HG02870 (cell line): ENCODE measurements at regions not wholly inside any gene's neighbourhood (a gene's known extent, or its start where the extent isn't known, plus 50 kb on each side); places are given as distances from the start of the nearest gene placed in this dataset.
"Not testable (repeated sequence)": the region's sequence is repeated elsewhere in the genome, so short reads cannot be mapped to it uniquely, and the experiment has no call there.

ENCODE experiments used
- ATAC-seq: cut with Tn5 transposase; IDR thresholded peaks from one replicate; pipeline ENCODE4 v1.9.1; 2021; ENCODE audit warnings: mild to moderate bottlenecking, moderate library complexity; ENCODE audit not compliant: unreplicated experiment

DNA sequence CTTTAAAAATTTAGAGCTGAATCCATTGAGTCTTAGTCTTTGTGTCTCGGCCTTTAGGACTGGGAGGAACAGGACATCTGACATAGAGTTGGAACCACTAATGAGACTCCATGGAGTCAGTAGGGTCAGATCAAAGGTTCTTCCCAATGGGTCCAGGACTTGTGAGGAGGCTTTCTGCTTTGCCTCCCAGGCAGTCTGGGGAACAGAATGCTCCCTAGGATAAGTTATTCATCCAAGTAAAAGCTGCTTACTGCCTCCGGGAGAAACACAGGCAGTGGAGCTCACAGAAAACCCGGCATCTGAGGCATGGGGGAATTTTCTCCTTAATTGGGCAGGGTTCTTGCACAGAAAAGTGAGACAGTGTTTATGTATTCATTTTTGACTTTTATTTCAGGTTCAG lies 216.4 kb downstream of the SEC23IP start:
- no peak for ATAC-seq

- ATAC-seq, result not testable (repeated sequence)
These were observed 217.2 kb downstream of the SEC23IP start for GRCh38 chr10:120109725-120110124.

DNA sequence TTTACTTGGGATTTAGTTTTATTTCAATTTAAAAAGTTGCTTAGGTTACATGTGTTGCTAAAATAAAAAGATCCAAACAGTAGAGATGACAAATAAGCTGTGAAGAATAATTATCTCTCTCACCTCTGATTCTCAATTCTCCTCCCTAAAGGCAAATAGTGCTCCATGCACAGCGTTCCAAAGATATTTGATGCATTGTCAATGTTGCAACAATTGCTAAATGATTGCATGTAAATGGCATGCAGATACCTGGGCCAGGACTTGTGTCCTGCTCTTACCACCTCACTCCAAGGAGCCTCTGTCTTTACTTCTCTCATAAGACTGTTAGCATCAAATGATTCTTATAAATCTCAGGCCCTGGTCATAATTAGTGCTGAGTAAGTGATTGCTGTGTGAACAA lies 217.7 kb downstream of the SEC23IP start:
- no peak for ATAC-seq

GRCh38 chr10:120111628-120112027 lies 219.1 kb downstream of the SEC23IP start:
- no peak for ATAC-seq

- ATAC-seq, result no peak
These were observed 220.3 kb downstream of the SEC23IP start for GRCh38 chr10:120112809-120113208.

DNA sequence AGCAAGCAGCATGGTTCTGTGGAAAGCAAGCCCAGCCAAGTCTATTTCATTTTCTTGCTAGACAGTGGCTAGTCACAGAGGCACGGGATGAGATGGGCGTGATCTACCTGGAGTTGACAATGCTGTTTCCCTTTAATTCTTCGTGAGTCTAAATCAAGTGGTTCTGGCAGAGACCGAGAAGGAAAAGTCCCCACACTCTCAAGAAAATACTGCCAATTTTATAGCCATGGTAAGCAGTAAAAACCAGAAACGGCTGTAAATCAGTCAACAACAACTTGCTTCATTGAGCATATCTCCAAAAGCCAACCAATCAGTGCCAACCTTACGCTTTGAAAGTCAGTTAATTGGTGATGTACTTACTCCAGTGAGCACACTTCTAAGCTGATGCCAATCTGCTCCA lies 223.4 kb downstream of the SEC23IP start:
- ATAC-seq, result no peak

DNA sequence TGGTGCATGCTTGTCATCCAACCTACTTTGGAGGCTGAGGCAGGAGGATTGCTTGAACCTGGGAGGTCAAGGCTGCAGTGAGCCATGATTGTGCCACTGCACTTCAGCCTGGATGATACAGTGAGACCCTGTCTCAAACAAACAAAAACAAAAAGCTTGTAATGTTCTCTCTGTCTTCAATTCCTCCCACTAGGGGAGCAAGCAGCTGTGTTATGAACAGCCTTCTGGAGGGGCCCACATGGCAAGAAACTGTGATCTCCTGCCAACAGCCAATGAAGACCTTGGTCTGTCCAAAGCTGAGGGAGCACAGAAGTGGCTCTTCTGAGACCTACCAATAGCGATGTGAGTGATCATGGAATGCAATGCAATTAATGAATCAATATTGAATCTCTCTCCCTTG lies 229.2 kb downstream of the SEC23IP start:
- no peak for ATAC-seq

- no peak for ATAC-seq
These were observed 238.7 kb downstream of the SEC23IP start for GRCh38 chr10:120131183-120131582.

DNA sequence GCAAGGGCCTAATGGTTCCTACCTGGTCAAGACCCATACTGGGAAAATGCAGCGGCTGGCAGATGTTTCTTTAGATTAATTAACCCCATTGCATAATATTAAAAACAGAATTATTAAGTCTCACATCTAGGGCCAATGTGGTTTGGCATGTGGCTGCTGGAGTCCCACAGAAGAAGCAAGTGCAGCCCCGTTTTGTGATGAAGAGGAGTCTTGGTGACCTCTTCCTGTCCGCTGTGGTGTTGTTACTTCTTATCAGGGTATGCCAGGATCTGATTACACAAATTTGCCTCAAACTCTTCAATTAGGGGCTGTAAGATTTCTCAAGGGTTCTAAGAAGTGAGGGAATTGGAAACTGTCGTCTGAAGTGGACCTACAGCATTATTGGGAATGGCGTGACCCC lies 240.3 kb downstream of the SEC23IP start:
- ATAC-seq, result no peak

DNA sequence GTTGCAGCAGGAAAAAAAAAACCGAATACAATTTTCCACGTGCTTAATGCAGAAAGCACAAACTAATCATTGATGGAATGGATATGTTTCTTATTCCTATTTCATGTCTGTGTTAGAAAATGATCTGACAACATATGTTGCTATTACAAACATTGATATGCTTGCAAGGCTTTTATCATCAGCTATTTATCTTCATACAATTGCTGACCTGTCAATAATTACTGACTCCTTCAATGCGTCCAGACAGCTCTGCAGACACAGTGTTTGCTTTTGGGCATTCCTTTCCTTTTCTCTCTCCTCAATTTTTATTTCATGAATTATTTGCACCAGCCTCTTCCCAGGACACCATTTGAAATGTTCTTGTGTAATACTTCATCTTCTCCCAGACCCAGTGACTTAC lies 246.2 kb downstream of the SEC23IP start:
- ATAC-seq, result no peak

GRCh38 chr10:120145107-120145506 lies 252.6 kb downstream of the SEC23IP start:
- ATAC-seq, result no peak

- ATAC-seq, result no peak
These were observed 264.2 kb downstream of the SEC23IP start for GRCh38 chr10:120156614-120157274.

DNA sequence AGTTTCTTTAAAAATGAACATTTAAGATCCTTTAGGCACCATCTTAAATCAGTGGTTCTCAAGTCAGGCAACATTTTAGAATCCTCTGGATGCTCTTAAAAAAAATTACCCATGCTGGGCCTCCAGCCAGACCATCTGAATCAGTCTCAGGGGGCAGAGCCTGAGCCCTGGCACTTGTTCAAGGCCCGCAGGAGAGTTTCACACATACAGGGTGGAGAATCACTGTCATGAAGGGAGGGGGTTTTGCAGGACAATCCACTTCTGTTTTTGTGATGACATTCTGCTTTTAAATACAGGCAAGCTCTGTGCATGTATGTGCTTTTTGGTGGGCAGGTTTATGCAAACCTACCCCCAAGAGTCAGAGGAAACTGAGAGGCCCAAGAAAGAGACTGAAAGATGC lies 268.6 kb downstream of the SEC23IP start:
- ATAC-seq, result no peak

GRCh38 chr10:120162471-120162870 lies 269.9 kb downstream of the SEC23IP start:
- no peak for ATAC-seq

DNA sequence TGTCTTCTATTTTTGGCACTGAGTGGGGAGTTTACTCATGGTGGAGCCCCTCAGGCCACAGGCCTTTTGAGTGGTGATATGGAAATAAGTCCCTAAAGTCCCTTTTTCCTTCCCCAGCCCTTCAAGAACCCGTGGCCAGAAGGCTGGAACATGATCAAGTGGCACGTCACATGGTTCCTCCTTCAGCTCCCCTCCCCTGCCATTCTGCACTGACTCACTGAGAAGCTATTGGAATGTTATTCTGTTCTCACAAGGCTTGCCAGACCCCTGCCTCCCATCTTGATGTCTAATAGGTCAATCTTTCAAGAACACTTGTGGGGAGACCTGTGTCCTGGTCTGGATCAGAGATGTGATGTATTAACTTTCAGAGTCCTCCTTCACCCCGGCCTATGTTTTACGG lies 279.8 kb downstream of the SEC23IP start:
- ATAC-seq, result no peak

- no peak for ATAC-seq
These were observed 282.0 kb downstream of the SEC23IP start for GRCh38 chr10:120174491-120174890.

DNA sequence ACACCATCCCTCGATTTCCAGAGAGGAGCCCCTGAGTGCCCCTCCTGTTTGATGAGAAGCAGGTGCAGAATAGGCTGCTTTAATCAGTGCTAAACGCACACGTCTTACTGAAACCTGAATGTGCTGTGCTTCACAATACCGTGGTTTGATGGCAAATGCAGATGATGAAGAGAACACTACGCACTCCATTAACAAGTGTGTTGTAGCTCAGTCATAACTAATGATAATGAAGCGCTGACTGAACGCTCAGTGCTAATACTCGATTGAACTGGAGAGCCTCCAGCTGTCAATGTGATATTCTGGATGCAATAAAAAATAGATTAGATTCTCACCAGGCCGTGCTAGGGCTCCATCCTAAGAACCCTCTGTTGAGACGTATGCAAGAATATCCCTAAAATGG lies 279.7 kb upstream of the PLPP4 start:
- no peak for ATAC-seq

GRCh38 chr10:120180160-120180559 lies 276.9 kb upstream of the PLPP4 start:
- ATAC-seq, result no peak

DNA sequence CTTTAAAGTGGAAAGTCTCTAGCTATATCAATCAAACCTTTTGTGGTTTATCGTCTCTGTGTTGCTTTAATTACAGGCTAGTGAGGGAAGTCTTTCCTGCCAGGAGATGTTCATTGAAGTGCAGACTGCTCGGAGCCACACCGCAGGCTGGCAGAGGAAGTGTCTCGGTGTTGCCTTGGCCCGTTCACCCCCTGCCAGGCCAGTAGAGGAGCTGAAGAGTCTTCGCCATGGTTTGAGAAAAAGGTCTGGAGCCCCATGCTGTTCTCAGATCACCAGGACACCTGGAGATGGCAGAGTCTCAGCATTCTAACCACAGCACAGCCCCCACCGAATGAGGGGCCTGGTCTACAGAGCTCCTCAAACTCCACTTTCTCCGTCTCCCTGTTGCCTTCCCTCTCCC lies 275.9 kb upstream of the PLPP4 start:
- no peak for ATAC-seq

GRCh38 chr10:120182431-120182830 lies 274.6 kb upstream of the PLPP4 start:
- ATAC-seq, result no peak

DNA sequence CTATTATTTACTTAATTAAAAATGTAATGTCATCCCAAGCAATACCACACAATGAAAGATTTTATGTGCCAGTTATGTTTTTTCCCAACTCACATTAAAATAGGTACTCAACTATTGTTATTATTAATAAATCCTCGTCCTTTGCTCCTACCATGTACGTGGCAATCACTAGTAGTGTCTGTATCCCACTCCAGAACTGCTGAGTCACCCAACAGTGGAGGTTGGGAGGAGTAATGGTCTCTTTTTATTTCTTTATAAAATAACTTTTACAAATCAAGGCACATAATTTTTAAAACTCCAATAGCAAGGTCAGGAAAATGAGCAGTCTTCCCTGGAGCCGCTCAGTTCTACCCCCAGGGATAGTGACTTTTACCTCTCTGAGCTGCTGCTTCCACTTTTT lies 273.5 kb upstream of the PLPP4 start:
- ATAC-seq, result no peak

GRCh38 chr10:120184547-120185337 lies 272.3 kb upstream of the PLPP4 start:
- no peak for ATAC-seq

DNA sequence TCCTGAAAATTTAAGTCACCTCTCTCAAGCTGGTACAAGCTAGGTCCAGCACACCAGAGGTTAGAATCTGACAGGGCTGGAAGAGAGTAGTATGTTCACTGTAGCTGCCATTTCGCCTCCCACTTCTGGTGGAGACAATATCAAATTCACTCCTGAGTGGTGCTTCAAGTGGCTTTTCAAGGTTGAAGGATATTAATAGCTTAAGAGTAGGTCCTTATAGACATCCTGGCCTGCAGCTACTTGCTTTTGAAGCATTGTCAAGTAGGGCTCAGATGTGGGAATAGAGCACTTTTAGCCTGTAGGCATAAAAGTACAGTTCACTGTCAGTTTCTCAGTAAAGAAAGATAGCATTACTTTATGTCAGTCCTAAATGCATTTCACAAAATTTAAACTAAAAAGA lies 270.5 kb upstream of the PLPP4 start:
- no peak for ATAC-seq
